ENCODE measurements at regions not wholly inside any gene's neighbourhood (a gene's known extent, or its start where the extent isn't known, plus 50 kb on each side); places are given as distances from the start of the nearest gene placed in this dataset.

GRCh38 chr4:18214411-18215055 is 193.0 kb upstream of the LCORL start:
- no peak overlapping the region for H3K4me3 ChIP-seq (ENCODE audit: low read depth, low read length)
- no peak for DNase-seq (ENCODE audit: low read depth)
- no peak for TF ChIP-seq CTCF (conservative IDR thresholded peaks at IDR 0.05; ENCODE audit: low read depth, low read length)

- no peak for DNase-seq (ENCODE audit: low read depth)
- no peak for TF ChIP-seq CTCF (conservative IDR thresholded peaks at IDR 0.05; ENCODE audit: low read depth, low read length)
Observed at GRCh38 chr4:18213576-18214198, 192.1 kb upstream of the LCORL start.

GRCh38 chr4:18209448-18209847 is 187.9 kb upstream of the LCORL start:
- TF ChIP-seq CTCF (conservative IDR thresholded peaks at IDR 0.05; ENCODE audit: low read depth, low read length), result no peak
- no peak for DNase-seq (ENCODE audit: low read depth)
- no peak overlapping the region for H3K4me3 ChIP-seq (ENCODE audit: low read depth, low read length)

More at GRCh38 chr4:18213576-18214198, 192.1 kb upstream of the LCORL start:
- no peak overlapping the region for H3K4me3 ChIP-seq (ENCODE audit: low read depth, low read length)

GRCh38 chr4:18203966-18204365 is 182.4 kb upstream of the LCORL start:
- TF ChIP-seq CTCF (conservative IDR thresholded peaks at IDR 0.05; ENCODE audit: low read depth, low read length), result no peak
- no peak overlapping the region for H3K4me3 ChIP-seq (ENCODE audit: low read depth, low read length)
- no peak for DNase-seq (ENCODE audit: low read depth)

- no peak for TF ChIP-seq CTCF (conservative IDR thresholded peaks at IDR 0.05; ENCODE audit: low read depth, low read length)
- no peak for DNase-seq (ENCODE audit: low read depth)
- H3K4me3 ChIP-seq (ENCODE audit: low read depth, low read length), result no peak overlapping the region
Observed at GRCh38 chr4:18202486-18202885, 180.9 kb upstream of the LCORL start.

GRCh38 chr4:18201885-18202284 is 180.3 kb upstream of the LCORL start:
- DNase-seq (ENCODE audit: low read depth), result no peak
- H3K4me3 ChIP-seq (ENCODE audit: low read depth, low read length), result no peak overlapping the region

More at GRCh38 chr4:18201885-18202284, 180.3 kb upstream of the LCORL start:
- TF ChIP-seq CTCF (conservative IDR thresholded peaks at IDR 0.05; ENCODE audit: low read depth, low read length), result no peak
